Gastroesophageal sphincter (tissue), 3 donors: ENCODE measurements at regions not wholly inside any gene's neighbourhood (a gene's known extent, or its start where the extent isn't known, plus 50 kb on each side); places are given as distances from the start of the nearest gene placed in this dataset.

Experiments
- EP300 ChIP-seq: sonication (generic); formaldehyde crosslinking; IDR thresholded peaks from one replicate; pipeline ENCODE4 v1.6.1; 2017; ENCODE audit warnings: antibody characterized with exemption, mild to moderate bottlenecking
- POLR2A ChIP-seq, 2 donors: fragments of 450-650 bp; IDR thresholded peaks; one replicate each; pipeline ENCODE4 v1.6.1; 2017; ENCODE audit warnings: antibody characterized with exemption in 2 of 2, mild to moderate bottlenecking in 2 of 2, moderate library complexity in 1 of 2
- POLR2AphosphoS5 ChIP-seq: sonication (generic); formaldehyde crosslinking; IDR thresholded peaks from one replicate; pipeline ENCODE4 v1.6.1; 2017; ENCODE audit warnings: antibody characterized with exemption
- TF ChIP-seq, protein P1 (sequence below), 4 experiments: fragments of 200-600 bp in 2 of 4; fragments of 450-650 bp in 2 of 4; sonication (generic) in 1 of 4; IDR thresholded peaks; one replicate each; pipeline ENCODE4 v1.5.1; 2017 to 2019; ENCODE audit warnings: antibody characterized with exemption in 4 of 4, mild to moderate bottlenecking in 2 of 4, moderate library complexity in 2 of 4

GRCh38 chr6:19413323-19413722, 423.8 kb upstream of the ID4 start:
- no peak for TF ChIP-seq POLR2A (IDR thresholded peaks at IDR 0.05)
- TF ChIP-seq EP300 = no peak
- TF ChIP-seq, protein P1, sequence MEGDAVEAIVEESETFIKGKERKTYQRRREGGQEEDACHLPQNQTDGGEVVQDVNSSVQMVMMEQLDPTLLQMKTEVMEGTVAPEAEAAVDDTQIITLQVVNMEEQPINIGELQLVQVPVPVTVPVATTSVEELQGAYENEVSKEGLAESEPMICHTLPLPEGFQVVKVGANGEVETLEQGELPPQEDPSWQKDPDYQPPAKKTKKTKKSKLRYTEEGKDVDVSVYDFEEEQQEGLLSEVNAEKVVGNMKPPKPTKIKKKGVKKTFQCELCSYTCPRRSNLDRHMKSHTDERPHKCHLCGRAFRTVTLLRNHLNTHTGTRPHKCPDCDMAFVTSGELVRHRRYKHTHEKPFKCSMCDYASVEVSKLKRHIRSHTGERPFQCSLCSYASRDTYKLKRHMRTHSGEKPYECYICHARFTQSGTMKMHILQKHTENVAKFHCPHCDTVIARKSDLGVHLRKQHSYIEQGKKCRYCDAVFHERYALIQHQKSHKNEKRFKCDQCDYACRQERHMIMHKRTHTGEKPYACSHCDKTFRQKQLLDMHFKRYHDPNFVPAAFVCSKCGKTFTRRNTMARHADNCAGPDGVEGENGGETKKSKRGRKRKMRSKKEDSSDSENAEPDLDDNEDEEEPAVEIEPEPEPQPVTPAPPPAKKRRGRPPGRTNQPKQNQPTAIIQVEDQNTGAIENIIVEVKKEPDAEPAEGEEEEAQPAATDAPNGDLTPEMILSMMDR (IDR thresholded peaks at IDR 0.05) = no peak
- no peak for TF ChIP-seq POLR2AphosphoS5
